ENCODE measurements at regions not wholly inside any gene's neighbourhood (a gene's known extent, or its start where the extent isn't known, plus 50 kb on each side); places are given as distances from the start of the nearest gene placed in this dataset.
"Not testable (repeated sequence)": the region's sequence is repeated elsewhere in the genome, so short reads cannot be mapped to it uniquely, and the experiment has no call there.

DNA sequence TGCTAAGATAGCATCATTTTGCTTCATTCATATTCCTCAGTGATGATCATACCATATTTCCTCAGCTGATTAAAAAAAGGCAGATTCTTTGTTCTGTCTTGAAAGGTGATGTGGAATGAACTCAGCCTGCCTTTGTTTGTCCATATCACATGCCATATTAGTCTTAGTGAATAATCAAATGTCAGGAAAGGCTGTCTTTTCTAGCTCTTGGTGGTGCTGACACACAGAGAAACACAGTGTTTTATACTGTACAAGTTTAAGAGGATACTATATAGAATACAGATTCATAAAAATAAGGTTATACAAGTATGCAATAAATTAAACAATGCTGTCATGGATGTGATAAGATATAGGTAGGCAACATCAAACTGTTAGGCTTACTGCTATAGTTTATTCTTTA is 97.1 kb upstream of the FAM98A start:
- no peak for DNase-seq (ENCODE audit: low read depth)
- H3K4me3 ChIP-seq (replicated peaks; ENCODE audit: low read depth, low read length), result no peak overlapping the region
- TF ChIP-seq, protein P1, sequence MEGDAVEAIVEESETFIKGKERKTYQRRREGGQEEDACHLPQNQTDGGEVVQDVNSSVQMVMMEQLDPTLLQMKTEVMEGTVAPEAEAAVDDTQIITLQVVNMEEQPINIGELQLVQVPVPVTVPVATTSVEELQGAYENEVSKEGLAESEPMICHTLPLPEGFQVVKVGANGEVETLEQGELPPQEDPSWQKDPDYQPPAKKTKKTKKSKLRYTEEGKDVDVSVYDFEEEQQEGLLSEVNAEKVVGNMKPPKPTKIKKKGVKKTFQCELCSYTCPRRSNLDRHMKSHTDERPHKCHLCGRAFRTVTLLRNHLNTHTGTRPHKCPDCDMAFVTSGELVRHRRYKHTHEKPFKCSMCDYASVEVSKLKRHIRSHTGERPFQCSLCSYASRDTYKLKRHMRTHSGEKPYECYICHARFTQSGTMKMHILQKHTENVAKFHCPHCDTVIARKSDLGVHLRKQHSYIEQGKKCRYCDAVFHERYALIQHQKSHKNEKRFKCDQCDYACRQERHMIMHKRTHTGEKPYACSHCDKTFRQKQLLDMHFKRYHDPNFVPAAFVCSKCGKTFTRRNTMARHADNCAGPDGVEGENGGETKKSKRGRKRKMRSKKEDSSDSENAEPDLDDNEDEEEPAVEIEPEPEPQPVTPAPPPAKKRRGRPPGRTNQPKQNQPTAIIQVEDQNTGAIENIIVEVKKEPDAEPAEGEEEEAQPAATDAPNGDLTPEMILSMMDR (IDR thresholded peaks at IDR 0.05; ENCODE audit: low read length, missing control alignments), result no peak

DNA sequence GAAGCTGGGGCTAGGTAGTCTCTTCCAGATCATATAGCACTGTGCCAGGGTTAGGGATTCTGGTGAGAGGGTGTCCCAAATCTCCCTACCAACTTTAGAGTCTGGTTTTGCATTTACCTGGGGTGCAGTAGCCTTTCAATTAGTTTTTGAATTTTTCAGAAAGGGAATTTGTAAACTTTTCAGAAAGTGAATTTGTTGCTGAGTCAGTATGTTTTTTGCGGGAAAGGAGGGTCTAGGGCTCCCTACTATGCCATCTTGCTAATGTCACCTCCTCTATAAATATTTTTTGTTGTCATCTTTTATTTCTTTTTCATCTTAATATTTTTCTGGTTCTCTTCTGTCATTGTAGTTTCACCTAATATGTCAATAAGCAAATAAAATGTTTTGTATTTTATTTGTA is 95.8 kb upstream of the FAM98A start:
- no peak overlapping the region for H3K4me3 ChIP-seq (replicated peaks; ENCODE audit: low read depth, low read length)
- TF ChIP-seq, protein P1 (IDR thresholded peaks at IDR 0.05; ENCODE audit: low read length, missing control alignments), result no peak
- no peak for DNase-seq (ENCODE audit: low read depth)

DNA sequence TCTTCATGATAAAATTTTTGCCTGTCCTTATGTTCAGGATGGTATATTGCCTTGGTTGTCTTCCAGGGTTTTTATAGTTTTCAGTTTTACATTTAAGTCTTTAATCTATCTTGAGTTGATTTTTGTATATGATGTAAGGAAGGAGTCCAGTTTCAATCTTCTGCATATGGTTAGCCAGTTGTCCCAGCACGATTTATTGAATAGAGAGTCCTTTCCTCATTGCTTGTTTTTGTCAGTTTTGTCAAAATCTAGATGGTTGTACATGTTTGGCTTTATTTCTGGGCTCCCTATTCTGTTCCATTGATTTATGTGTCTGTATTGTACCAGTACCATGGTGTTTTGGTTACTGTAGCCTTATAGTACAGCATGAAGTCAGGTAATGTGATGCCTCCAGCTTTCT is 91.6 kb upstream of the FAM98A start:
- not testable (repeated sequence) for H3K4me3 ChIP-seq (replicated peaks; ENCODE audit: low read depth, low read length); DNase-seq (ENCODE audit: low read depth)

DNA sequence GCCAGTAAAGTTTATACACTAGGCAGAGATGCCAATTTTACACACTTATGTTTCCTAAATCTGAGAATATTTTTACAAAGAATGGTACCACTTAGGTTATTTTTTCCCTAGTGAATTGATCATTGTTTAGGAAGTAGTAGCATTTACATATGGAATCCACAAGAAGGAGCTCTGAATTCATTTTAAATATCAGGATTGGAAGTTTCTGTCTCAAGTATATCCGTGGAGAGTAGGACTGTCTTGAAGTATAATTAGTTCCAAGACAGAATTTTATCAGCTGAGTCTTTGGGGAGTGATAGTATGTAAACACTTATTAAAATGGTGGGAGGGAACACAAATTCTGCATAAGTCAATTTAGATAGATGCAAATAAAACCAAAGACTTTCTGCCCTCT is 82.3 kb upstream of the FAM98A start:
- peak; percentile 6 for DNase-seq (ENCODE audit: low read depth)
- TF ChIP-seq, protein P1 (IDR thresholded peaks at IDR 0.05; ENCODE audit: low read length, missing control alignments), result no peak
- no peak overlapping the region for H3K4me3 ChIP-seq (replicated peaks; ENCODE audit: low read depth, low read length)

DNA sequence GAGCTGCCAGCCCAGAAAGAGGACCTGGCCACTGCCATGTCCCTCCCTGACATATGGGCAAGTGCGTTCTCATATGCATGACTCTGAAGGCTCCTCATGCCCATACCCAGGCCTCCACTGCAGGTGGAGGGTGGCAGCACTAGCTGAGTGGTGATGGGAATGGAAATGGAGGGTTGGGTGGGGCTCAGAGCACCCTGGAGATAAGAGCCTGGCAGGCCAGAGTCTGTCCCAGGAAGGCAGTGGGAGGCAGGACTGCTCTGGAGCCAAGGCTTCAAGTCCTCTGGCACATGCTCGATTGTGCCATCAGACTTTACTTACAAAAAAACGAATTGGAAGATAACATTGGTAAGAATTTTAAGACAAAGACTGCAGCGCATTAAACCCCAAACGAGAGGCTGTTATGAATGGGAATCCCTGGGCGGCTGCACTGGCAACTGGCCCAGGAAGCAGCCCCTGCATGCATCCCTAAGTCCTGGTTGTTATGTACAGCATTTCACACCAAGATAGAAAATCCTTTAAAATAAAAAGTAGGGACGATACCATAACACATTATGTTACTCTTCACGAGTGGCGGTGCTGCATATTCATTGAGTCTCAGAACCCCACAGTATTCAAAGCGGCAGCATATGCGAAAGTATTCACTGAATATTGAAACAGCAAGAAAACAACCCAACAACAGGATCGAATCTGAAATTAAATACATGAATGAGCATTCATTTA is 81.7 kb upstream of the FAM98A start:
- TF ChIP-seq, protein P1 (IDR thresholded peaks at IDR 0.05; ENCODE audit: low read length, missing control alignments), result no peak
- no peak for DNase-seq (ENCODE audit: low read depth)
- H3K4me3 ChIP-seq (replicated peaks; ENCODE audit: low read depth, low read length), result no peak overlapping the region

DNA sequence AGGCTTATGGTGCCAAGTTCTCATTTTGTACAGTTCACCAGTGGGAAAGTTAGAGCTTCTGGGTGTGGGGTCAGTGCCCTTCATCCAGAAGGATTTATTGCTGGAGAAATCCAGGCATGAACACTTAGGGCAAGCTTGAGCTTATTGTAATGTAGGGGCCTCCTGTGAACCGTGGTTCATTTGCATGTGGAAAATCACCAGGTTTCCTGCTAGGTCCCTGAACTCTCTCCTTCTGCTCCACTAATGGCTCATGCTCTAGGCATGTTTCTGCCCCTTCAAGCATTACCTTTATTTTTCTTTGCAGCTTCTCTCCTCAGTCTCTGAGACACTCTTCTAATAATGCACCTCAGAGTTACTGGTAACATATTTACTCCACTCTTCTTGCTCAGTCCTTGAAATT is 79.3 kb upstream of the FAM98A start:
- TF ChIP-seq, protein P1 (IDR thresholded peaks at IDR 0.05; ENCODE audit: low read length, missing control alignments), result no peak
- H3K4me3 ChIP-seq (replicated peaks; ENCODE audit: low read depth, low read length), result no peak overlapping the region
- no peak for DNase-seq (ENCODE audit: low read depth)

DNA sequence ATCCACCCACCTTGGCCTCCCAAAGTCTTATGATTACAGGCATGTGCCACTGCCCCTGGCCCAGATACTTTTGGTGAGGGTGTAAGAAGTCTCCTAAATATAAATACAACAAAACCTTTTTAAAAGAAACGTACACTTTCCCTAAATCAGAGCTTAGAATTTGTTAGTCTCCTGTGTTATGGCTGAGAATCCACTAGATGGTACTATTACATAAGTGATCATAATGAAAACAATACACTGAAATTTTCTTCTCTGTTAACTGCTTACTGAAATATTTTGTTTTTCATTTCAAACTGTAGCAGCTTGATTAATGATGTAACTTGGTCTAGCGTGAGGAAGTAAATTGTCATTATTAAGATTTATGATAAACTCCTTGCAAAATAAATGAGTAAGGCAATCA is 74.8 kb upstream of the FAM98A start:
- TF ChIP-seq, protein P1 (IDR thresholded peaks at IDR 0.05; ENCODE audit: low read length, missing control alignments), result peak; percentile 18
- peak; percentile 24 for DNase-seq (ENCODE audit: low read depth)
- H3K4me3 ChIP-seq (replicated peaks; ENCODE audit: low read depth, low read length), result no peak overlapping the region
